Liver (tissue), 3 donors: ENCODE measurements at regions not wholly inside any gene's neighbourhood (a gene's known extent, or its start where the extent isn't known, plus 50 kb on each side); places are given as distances from the start of the nearest gene placed in this dataset.

Experiments used
- EGR1 ChIP-seq, 2 donors: IDR thresholded peaks; 2 replicates each; pipeline ENCODE4 v1.6.1; 2016 to 2018; ENCODE audit warnings: antibody characterized with exemption in 2 of 2, low read depth in 2 of 2
- FOXA2 ChIP-seq: IDR thresholded peaks from 2 replicates; pipeline ENCODE4 v1.6.1; 2016; ENCODE audit warnings: antibody characterized with exemption
- GABPA ChIP-seq, 2 donors: IDR thresholded peaks in 1 of 2; conservative IDR thresholded peaks in 1 of 2; 2 replicates each; pipeline ENCODE4 v1.6.1; 2016; ENCODE audit warnings: antibody characterized with exemption in 2 of 2, mild to moderate bottlenecking in 1 of 2, moderate library complexity in 1 of 2
- JUND ChIP-seq, 2 donors: IDR thresholded peaks; 2 replicates each; pipeline ENCODE4 v1.6.1; 2016; ENCODE audit warnings: antibody characterized with exemption in 2 of 2
- RAD21 ChIP-seq, 2 donors: IDR thresholded peaks; 2 replicates each; pipeline ENCODE4 v1.6.1; 2016; ENCODE audit warnings: antibody characterized with exemption in 2 of 2, mild to moderate bottlenecking in 2 of 2
- SP1 ChIP-seq: IDR thresholded peaks from 2 replicates; pipeline ENCODE4 v1.6.1; 2018; ENCODE audit warnings: antibody characterized with exemption, mild to moderate bottlenecking
- TAF1 ChIP-seq: conservative IDR thresholded peaks from 2 replicates; pipeline ENCODE4 v1.6.1; 2016; ENCODE audit warnings: antibody characterized with exemption, mild to moderate bottlenecking
- YY1 ChIP-seq: IDR thresholded peaks from 2 replicates; pipeline ENCODE4 v1.6.1; 2016; ENCODE audit warnings: antibody characterized with exemption, mild to moderate bottlenecking
- TF ChIP-seq, protein P1 (sequence below): IDR thresholded peaks from 2 replicates; pipeline ENCODE4 v1.6.1; 2016; ENCODE audit warnings: antibody characterized with exemption
- TF ChIP-seq, protein P2 (sequence below): IDR thresholded peaks from 2 replicates; pipeline ENCODE4 v1.6.1; 2016; ENCODE audit warnings: antibody characterized with exemption
- TF ChIP-seq, protein P3 (sequence below): IDR thresholded peaks from 2 replicates; pipeline ENCODE4 v1.6.1; 2016; ENCODE audit warnings: antibody characterized with exemption
- TF ChIP-seq, protein P4 (sequence below): fragments of 150-350 bp; IDR thresholded peaks from 2 replicates; pipeline ENCODE4 v1.5.1; 2017; ENCODE audit warnings: improper control_type of control experiment, low read depth, low read length; ENCODE audit not compliant: missing input control
- TF ChIP-seq, protein P5 (sequence below): IDR thresholded peaks from 2 replicates; pipeline ENCODE4 v1.6.1; 2016; ENCODE audit warnings: antibody characterized with exemption, mild to moderate bottlenecking
- donor health status: healthy.
- donor health status: healthy.

DNA sequence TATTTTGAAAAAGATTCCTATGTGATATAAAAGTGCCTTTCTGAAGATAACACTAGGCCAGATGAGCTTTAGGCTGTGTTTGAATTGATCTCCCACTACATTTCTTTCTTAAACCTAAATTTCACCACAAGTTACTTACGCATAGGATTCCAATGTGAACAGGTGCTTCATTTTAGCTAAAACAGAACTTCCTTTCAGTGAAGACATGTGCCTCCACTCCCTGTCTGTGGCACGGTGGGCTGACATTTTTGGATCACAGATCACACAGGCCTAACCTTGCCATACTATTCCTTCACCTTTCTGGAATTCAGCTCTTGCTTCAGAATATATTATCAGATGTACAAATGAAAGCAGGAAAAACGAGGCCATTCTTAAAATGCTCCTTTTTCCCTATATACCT, 231.8 kb downstream of the SAMD5 start:
- TF ChIP-seq GABPA (IDR thresholded peaks at IDR 0.05 in 1 of 2, conservative IDR thresholded peaks at IDR 0.05 in 1 of 2) (no peak), YY1 (no peak), TAF1 (no peak), JUND (IDR thresholded peaks at IDR 0.05) (no peak), RAD21 (IDR thresholded peaks at IDR 0.05) (no peak), FOXA2 (no peak), EGR1 (IDR thresholded peaks at IDR 0.05; ENCODE audit: low read depth in 2 of 2) (no peak), SP1 (no peak)
- TF ChIP-seq, protein P1, sequence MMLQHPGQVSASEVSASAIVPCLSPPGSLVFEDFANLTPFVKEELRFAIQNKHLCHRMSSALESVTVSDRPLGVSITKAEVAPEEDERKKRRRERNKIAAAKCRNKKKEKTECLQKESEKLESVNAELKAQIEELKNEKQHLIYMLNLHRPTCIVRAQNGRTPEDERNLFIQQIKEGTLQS: no peak
- TF ChIP-seq, protein P2, sequence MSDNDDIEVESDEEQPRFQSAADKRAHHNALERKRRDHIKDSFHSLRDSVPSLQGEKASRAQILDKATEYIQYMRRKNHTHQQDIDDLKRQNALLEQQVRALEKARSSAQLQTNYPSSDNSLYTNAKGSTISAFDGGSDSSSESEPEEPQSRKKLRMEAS: no peak
- TF ChIP-seq, protein P3, sequence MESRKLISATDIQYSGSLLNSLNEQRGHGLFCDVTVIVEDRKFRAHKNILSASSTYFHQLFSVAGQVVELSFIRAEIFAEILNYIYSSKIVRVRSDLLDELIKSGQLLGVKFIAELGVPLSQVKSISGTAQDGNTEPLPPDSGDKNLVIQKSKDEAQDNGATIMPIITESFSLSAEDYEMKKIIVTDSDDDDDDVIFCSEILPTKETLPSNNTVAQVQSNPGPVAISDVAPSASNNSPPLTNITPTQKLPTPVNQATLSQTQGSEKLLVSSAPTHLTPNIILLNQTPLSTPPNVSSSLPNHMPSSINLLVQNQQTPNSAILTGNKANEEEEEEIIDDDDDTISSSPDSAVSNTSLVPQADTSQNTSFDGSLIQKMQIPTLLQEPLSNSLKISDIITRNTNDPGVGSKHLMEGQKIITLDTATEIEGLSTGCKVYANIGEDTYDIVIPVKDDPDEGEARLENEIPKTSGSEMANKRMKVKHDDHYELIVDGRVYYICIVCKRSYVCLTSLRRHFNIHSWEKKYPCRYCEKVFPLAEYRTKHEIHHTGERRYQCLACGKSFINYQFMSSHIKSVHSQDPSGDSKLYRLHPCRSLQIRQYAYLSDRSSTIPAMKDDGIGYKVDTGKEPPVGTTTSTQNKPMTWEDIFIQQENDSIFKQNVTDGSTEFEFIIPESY: no peak
- TF ChIP-seq, protein P4, sequence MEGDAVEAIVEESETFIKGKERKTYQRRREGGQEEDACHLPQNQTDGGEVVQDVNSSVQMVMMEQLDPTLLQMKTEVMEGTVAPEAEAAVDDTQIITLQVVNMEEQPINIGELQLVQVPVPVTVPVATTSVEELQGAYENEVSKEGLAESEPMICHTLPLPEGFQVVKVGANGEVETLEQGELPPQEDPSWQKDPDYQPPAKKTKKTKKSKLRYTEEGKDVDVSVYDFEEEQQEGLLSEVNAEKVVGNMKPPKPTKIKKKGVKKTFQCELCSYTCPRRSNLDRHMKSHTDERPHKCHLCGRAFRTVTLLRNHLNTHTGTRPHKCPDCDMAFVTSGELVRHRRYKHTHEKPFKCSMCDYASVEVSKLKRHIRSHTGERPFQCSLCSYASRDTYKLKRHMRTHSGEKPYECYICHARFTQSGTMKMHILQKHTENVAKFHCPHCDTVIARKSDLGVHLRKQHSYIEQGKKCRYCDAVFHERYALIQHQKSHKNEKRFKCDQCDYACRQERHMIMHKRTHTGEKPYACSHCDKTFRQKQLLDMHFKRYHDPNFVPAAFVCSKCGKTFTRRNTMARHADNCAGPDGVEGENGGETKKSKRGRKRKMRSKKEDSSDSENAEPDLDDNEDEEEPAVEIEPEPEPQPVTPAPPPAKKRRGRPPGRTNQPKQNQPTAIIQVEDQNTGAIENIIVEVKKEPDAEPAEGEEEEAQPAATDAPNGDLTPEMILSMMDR: no peak
- TF ChIP-seq, protein P5, sequence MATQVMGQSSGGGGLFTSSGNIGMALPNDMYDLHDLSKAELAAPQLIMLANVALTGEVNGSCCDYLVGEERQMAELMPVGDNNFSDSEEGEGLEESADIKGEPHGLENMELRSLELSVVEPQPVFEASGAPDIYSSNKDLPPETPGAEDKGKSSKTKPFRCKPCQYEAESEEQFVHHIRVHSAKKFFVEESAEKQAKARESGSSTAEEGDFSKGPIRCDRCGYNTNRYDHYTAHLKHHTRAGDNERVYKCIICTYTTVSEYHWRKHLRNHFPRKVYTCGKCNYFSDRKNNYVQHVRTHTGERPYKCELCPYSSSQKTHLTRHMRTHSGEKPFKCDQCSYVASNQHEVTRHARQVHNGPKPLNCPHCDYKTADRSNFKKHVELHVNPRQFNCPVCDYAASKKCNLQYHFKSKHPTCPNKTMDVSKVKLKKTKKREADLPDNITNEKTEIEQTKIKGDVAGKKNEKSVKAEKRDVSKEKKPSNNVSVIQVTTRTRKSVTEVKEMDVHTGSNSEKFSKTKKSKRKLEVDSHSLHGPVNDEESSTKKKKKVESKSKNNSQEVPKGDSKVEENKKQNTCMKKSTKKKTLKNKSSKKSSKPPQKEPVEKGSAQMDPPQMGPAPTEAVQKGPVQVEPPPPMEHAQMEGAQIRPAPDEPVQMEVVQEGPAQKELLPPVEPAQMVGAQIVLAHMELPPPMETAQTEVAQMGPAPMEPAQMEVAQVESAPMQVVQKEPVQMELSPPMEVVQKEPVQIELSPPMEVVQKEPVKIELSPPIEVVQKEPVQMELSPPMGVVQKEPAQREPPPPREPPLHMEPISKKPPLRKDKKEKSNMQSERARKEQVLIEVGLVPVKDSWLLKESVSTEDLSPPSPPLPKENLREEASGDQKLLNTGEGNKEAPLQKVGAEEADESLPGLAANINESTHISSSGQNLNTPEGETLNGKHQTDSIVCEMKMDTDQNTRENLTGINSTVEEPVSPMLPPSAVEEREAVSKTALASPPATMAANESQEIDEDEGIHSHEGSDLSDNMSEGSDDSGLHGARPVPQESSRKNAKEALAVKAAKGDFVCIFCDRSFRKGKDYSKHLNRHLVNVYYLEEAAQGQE: no peak
